Fibroblast of peridontal ligament (primary cell): ENCODE measurements at regions not wholly inside any gene's neighbourhood (a gene's known extent, or its start where the extent isn't known, plus 50 kb on each side); places are given as distances from the start of the nearest gene placed in this dataset.

ENCODE experiments used
- DNase-seq: peaks from one replicate; pipeline ENCODE4 v3.0.0-alpha.2; 2010; ENCODE audit errors: extremely low read depth

- DNase-seq, result no peak
Observed at GRCh38 chr21:36532769-36533467, 53.0 kb upstream of the CLDN14 start.

- no peak for DNase-seq
Observed at GRCh38 chr21:36533468-36533848, 53.5 kb upstream of the CLDN14 start.

GRCh38 chr21:36534656-36535055 is 54.7 kb upstream of the CLDN14 start:
- no peak for DNase-seq

- no peak for DNase-seq
Observed at GRCh38 chr21:36535618-36536241, 55.8 kb upstream of the CLDN14 start.

GRCh38 chr21:36538761-36539160 is 58.8 kb upstream of the CLDN14 start:
- DNase-seq, result no peak

GRCh38 chr21:36539434-36540150 is 59.7 kb upstream of the CLDN14 start:
- DNase-seq, result no peak

GRCh38 chr21:36540700-36541099 is 60.8 kb upstream of the CLDN14 start:
- no peak for DNase-seq

GRCh38 chr21:36541721-36542139 is 61.8 kb upstream of the CLDN14 start:
- no peak for DNase-seq

GRCh38 chr21:36542312-36543101 is 62.6 kb upstream of the CLDN14 start:
- DNase-seq, result no peak

- DNase-seq, result no peak
Observed at GRCh38 chr21:36543924-36544323, 64.0 kb upstream of the CLDN14 start.

- DNase-seq, result no peak
Observed at GRCh38 chr21:36544545-36544944, 64.6 kb upstream of the CLDN14 start.

GRCh38 chr21:36545776-36546511 is 66.0 kb upstream of the CLDN14 start:
- DNase-seq, result peak; percentile 11

- no peak for DNase-seq
Observed at GRCh38 chr21:36547464-36547863, 67.5 kb upstream of the CLDN14 start.

- no peak for DNase-seq
Observed at GRCh38 chr21:36548866-36549265, 68.9 kb upstream of the CLDN14 start.

GRCh38 chr21:36549470-36549869 is 69.5 kb upstream of the CLDN14 start:
- DNase-seq, result no peak

- DNase-seq, result peak; percentile 12
Observed at GRCh38 chr21:36550761-36551160, 70.8 kb upstream of the CLDN14 start.

- DNase-seq, result no peak
Observed at GRCh38 chr21:36551321-36551720, 71.4 kb upstream of the CLDN14 start.

- DNase-seq, result peak; percentile 94
Observed at GRCh38 chr21:36551731-36552433, 72.0 kb upstream of the CLDN14 start.

- DNase-seq, result peak; percentile 2
Observed at GRCh38 chr21:36552434-36552785, 72.5 kb upstream of the CLDN14 start.

GRCh38 chr21:36553406-36553805 is 73.5 kb upstream of the CLDN14 start:
- DNase-seq, result no peak
